Amniotic stem cell (primary cell): ENCODE measurements at regions not wholly inside any gene's neighbourhood (a gene's known extent, or its start where the extent isn't known, plus 50 kb on each side); places are given as distances from the start of the nearest gene placed in this dataset.

Experiments
- DNase-seq: peaks from one replicate; lab custom pipeline; 2025; lab: John Stamatoyannopoulos, UW

GRCh38 chr5:155068616-155069100 is 55.1 kb downstream of the KIF4B start:
- DNase-seq = no peak

DNA sequence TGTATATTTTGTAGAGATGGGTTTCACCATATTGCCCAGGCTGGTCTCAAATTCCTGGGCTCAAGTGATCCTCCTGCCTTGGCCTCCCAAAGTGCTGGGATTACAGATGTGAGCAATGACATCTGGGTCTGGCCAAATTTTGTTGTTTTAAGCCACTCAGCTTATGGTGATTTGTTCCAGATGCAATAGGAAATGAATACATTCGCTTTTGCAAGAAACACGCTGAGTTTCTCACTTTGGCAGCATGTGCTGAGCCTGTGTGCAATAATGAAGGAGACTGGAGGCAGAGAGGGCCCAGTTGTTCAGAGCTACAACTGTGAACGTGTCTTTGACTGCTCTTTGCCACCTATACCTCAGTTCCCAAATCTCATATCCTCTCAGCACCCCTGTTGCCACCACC is 56.4 kb downstream of the KIF4B start:
- no peak for DNase-seq

GRCh38 chr5:155070781-155071180 is 57.2 kb downstream of the KIF4B start:
- DNase-seq = no peak

GRCh38 chr5:155076379-155076778 is 62.8 kb downstream of the KIF4B start:
- no peak for DNase-seq

- DNase-seq = no peak
These were observed 66.1 kb downstream of the KIF4B start for GRCh38 chr5:155079698-155080097.

DNA sequence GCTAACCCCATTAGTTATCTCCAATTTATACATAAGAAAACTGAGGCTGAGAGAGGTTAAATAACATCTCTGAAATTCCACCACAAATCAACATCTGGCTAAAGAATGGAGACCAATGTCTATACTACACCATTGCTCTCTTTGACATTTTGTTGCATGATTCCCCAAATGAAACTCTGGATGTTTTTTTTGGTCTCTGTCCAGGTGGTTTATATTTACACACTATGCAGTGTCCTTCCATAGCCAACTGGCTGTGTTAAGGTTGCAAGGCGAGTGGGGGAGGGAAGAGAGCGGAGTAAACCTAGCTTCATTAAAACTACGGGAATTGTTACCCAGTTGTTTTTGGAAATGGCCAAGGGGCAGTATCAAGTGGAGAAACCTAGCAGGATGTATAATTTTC is 67.2 kb downstream of the KIF4B start:
- DNase-seq = no peak

DNA sequence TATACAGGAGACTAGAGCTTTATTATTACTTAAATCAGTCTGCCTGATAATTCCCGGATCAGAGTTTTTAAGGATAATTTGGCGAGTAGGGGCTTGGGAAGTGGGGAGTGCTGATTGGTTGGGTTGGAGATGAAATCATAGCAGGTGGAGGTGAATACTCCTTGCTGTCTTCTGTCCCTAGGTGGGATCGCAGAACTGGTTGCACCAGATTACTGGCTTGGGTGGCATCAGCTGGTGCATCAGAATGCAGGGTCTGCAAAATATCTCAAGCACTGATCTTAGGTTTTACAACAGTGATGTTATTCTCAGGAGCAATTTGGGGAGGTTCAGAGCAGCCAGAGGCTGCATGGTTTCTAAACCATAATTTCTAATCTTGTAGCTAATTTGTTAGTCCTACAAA is 68.1 kb downstream of the KIF4B start:
- DNase-seq = no peak

DNA sequence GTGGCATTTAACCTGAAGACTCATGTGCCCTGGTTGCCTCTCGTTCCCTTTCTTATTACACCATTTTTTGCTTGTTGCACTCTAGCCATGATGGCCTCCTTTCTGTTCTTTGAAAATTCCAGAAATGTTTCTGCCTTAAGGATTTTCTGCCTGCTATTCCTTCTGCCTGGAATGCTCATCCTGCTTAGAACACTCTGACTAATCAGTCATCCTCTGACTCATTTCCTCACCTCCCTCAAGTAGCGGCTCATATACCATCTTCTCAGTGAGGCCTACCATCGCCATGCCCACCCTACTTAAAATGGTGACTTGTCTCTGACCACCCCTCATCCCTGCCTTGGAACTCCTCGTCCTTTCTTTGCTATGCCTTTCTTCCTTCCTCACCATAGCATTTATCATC is 68.8 kb downstream of the KIF4B start:
- DNase-seq = peak; percentile 35

- DNase-seq = no peak
These were observed 71.9 kb downstream of the KIF4B start for GRCh38 chr5:155085282-155085989.

DNA sequence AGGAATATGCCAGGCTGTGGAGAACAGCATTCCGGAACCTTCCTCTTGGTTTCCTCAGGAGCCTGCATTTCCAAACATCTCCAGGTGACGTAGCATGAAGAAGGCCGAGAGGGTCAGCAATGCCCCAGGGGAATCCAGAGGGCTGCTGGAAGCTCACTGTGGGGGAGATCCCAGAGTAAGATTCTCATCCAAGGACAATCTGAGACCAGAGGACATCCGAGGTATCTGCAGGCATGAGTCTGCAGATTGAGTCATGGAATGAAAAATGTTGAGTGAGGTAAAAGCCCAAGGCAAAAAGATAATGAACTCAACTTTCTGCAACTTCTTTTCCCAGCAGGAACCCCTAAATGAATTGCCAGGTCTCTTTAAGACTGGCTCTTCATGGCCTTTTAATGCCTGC is 73.5 kb downstream of the KIF4B start:
- no peak for DNase-seq

DNA sequence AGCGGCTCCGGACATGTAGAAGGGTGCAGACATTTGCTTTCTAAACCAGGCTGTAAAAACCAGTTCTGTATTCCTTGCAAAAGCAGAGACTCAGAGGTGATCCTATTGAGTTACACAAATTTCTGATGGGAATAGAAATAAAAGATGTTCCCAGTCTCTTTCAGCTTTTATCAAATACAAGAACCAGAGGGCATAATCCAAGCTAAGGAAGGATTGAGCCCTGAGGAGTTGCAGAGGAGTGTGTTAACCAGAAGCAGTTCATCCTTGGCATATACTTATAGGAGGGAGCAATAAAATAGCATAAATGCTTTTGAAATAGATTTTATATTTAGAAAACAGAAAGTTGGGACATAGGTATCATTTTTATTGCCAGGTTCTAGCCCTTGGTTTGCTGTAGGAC is 75.3 kb downstream of the KIF4B start:
- DNase-seq = no peak

- no peak for DNase-seq
These were observed 76.1 kb downstream of the KIF4B start for GRCh38 chr5:155089643-155090042.

GRCh38 chr5:155091063-155091648 is 77.6 kb downstream of the KIF4B start:
- no peak for DNase-seq

- DNase-seq = no peak
These were observed 78.5 kb downstream of the KIF4B start for GRCh38 chr5:155091768-155092717.

GRCh38 chr5:155094455-155094854 is 80.9 kb downstream of the KIF4B start:
- no peak for DNase-seq

GRCh38 chr5:155097995-155098394 is 84.4 kb downstream of the KIF4B start:
- DNase-seq = no peak

- DNase-seq = no peak
These were observed 84.9 kb downstream of the KIF4B start for GRCh38 chr5:155098433-155098832.

GRCh38 chr5:155101697-155102096 is 88.1 kb downstream of the KIF4B start:
- no peak for DNase-seq

DNA sequence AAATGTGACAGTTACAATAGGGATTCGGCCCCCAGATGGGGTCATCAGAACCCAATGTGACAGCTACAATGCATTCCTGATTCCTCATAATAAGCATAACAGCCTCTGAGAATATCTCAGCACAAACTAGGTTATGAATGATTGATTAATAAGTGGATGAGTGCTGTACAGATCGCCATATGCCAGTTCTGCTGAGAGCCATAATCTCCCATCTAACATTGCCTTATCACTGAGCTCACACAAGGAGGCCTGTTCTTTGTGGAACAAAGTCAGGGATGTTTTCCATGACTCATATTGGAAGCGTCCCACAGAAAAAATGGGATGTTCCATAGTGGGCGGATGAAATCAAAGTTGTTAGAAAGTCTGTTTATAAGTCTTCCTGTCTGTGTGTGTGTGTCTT is 89.6 kb downstream of the KIF4B start:
- DNase-seq = no peak

DNA sequence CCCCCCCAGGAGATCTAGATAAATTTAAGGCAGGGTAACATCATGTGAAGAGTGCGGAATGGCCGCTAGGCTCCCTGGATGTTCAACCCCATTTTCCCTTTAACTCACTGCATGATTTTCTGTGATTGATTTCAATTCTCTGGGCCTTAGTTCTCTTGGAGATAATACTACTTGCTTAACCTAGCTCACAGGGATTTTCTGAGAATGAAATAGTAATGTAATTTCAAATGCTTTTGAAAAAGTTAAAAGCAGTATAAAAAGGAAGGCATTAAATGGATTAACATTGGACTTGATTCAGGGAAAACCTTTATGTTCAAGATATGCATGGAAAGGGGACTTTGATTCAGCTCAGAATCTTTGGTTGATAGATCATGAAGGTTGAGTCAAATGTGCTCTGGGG is 90.9 kb downstream of the KIF4B start:
- DNase-seq = no peak

DNA sequence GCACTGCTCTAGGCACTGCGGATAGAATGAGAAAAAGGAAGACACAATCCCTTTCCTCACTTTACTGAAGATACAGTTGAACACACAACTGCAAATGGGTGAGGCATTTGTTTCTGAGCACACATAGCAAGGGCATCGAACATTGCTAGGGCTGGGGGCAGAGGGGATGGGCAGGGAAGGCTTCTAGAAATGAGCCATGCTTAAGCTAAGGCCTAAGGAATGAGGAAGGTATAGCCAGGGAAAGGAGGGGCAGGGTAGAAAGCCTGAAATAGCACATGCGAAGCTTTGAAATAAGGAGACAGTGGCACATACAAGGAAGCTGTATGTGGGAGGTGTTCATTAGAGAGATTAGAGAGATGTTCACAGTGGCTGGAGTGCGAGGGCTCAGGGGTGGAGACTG is 92.7 kb downstream of the KIF4B start:
- DNase-seq = no peak

GRCh38 chr5:155113888-155114287 is 100.3 kb downstream of the KIF4B start:
- no peak for DNase-seq

GRCh38 chr5:155114655-155115054 is 101.1 kb downstream of the KIF4B start:
- DNase-seq = no peak
